ENCODE measurements at regions not wholly inside any gene's neighbourhood (a gene's known extent, or its start where the extent isn't known, plus 50 kb on each side); places are given as distances from the start of the nearest gene placed in this dataset.

- TF ChIP-seq, protein P1, sequence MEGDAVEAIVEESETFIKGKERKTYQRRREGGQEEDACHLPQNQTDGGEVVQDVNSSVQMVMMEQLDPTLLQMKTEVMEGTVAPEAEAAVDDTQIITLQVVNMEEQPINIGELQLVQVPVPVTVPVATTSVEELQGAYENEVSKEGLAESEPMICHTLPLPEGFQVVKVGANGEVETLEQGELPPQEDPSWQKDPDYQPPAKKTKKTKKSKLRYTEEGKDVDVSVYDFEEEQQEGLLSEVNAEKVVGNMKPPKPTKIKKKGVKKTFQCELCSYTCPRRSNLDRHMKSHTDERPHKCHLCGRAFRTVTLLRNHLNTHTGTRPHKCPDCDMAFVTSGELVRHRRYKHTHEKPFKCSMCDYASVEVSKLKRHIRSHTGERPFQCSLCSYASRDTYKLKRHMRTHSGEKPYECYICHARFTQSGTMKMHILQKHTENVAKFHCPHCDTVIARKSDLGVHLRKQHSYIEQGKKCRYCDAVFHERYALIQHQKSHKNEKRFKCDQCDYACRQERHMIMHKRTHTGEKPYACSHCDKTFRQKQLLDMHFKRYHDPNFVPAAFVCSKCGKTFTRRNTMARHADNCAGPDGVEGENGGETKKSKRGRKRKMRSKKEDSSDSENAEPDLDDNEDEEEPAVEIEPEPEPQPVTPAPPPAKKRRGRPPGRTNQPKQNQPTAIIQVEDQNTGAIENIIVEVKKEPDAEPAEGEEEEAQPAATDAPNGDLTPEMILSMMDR (IDR thresholded peaks at IDR 0.05): no peak
- Histone ChIP-seq H3K4me3 (peak overlapping the region; percentile 62), H3K27ac (peak overlapping the region; percentile 52 to 66)
- DNase-seq (ENCODE audit: low spot score): no peak
Observed at GRCh38 chr2:9738535-9739496, 104.5 kb upstream of the TAF1B start.

DNA sequence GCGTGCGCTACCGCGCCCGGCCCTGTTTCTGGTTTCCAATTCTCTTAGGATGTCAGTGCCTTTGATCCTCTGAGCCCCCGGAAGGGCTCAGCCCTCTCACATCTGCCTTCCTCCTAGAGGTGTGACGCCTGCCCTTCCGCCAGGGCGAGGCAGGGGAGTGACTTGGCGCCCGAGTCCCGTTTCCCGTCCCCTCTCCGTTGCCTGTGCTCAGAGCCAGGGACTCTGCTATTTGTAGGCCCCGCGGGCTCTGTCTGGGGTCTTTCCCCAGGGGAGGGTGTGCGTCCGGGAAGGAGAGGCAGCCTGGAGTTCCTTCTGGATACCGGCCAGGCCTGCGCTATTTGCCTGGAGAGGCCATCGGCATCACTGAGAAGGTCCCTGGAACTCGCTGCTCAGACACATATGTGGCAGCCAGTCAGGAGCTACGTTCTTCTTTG, 103.7 kb upstream of the TAF1B start:
- peak; percentile 81 for DNase-seq (ENCODE audit: low spot score)
- peak overlapping the region; percentile 62 for H3K4me3 ChIP-seq
- H3K27ac ChIP-seq: peak overlapping the region; percentile 35 to 66
- TF ChIP-seq, protein P1 (IDR thresholded peaks at IDR 0.05): no peak

DNA sequence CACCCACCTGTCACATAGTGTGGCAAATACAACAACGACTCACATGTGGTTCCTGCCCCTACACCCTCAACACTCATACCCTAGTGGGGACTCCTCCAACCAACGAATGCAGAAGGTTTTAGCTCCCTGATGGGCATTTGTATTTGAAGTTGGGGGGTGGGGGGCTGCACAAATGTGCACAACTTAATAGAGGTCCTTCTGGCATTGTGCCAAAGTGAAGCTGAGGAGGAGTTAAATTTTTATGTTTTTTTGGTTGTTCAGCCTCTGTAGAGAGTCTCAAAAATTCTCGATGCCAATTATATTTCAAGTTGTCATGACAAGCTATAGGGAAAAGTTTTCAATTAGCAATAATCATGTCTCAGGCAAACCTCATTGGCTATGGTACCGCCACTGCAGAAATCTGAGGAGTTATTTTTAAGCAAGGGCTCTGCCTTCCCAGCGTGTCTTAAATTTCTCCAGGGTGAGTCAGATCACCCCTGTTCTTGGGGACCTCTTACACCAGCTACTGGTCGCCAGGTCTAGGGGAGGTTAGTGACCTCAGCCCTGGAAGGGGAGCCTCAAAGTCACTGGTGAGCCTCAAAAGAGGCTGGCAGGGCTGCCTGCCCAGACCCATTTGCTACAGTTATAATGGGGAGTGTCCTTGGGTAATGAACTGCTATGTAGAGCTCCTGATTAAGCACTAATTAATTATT, 102.7 kb upstream of the TAF1B start:
- TF ChIP-seq, protein P1 (IDR thresholded peaks at IDR 0.05): no peak
- no peak overlapping the region for H3K27ac ChIP-seq
- no peak for DNase-seq (ENCODE audit: low spot score)
- no peak overlapping the region for H3K4me3 ChIP-seq

- no peak for DNase-seq (ENCODE audit: low spot score)
- Histone ChIP-seq H3K27ac (no peak overlapping the region), H3K4me3 (no peak overlapping the region)
- TF ChIP-seq, protein P1 (IDR thresholded peaks at IDR 0.05): no peak
Observed at GRCh38 chr2:9741110-9741509, 102.2 kb upstream of the TAF1B start.

DNA sequence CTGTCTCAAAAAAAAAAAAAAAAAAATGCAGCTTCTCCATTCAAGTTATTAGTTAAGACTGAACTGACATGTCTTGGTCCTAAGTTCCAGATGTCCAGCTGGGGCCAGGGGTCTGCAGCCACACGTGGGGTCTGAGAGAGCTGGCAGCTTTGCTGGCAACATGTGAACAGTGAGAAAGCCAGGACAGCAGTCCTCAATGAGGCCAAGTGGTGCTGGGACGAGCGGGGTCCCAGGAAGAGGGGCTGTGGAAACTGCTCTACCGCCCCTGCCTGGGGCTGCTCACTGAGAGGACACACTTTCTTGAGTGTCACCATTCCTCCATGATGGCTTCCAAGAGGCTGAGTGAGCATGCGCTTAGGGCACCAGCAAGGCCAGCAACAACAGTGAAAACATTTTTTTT, 100.7 kb upstream of the TAF1B start:
- TF ChIP-seq, protein P1 (IDR thresholded peaks at IDR 0.05): no peak
- DNase-seq (ENCODE audit: low spot score): no peak
- Histone ChIP-seq H3K27ac (no peak overlapping the region), H3K4me3 (no peak overlapping the region)

GRCh38 chr2:9744256-9745004, 98.8 kb upstream of the TAF1B start:
- no peak overlapping the region for H3K4me3 ChIP-seq
- no peak overlapping the region for H3K27ac ChIP-seq
- TF ChIP-seq, protein P1 (IDR thresholded peaks at IDR 0.05): no peak
- DNase-seq (ENCODE audit: low spot score): no peak
